DND-41 (cell line): ENCODE measurements at regions not wholly inside any gene's neighbourhood (a gene's known extent, or its start where the extent isn't known, plus 50 kb on each side); places are given as distances from the start of the nearest gene placed in this dataset.
A peak's percentile ranks its signal among the peaks of the same experiment; 100 is the strongest.

Experiments
- ATAC-seq: fragments of 200-7000 bp; cut with Tn5 transposase; 3 replicates; pipeline ENCODE4 v1.9.1; 2021; ENCODE audit warnings: low read depth; ENCODE audit not compliant: insufficient read depth
- DNase-seq: peaks from one replicate; pipeline ENCODE4 v3.0.0-alpha.2; 2020
- H2AFZ ChIP-seq: 2 replicates; pipeline ENCODE4 v1.6.0; 2012; ENCODE audit warnings: low read depth, low read length
- H3K27ac ChIP-seq: 2 replicates; pipeline ENCODE4 v1.5.1; 2012; ENCODE audit warnings: low read length, inconsistent platforms
- H3K27me3 ChIP-seq: fragments of 200-600 bp; sonication (generic); 2 replicates; pipeline ENCODE4 v1.6.0; 2012; ENCODE audit warnings: low read length, mild to moderate bottlenecking, inconsistent platforms; ENCODE audit not compliant: insufficient read depth, poor library complexity
- H3K36me3 ChIP-seq: 2 replicates; pipeline ENCODE4 v1.5.1; 2012; ENCODE audit warnings: low read length, inconsistent platforms; ENCODE audit not compliant: insufficient read depth
- H3K4me1 ChIP-seq: 2 replicates; pipeline ENCODE4 v1.5.1; 2012; ENCODE audit warnings: mild to moderate bottlenecking, low read length; ENCODE audit not compliant: insufficient read depth
- H3K4me2 ChIP-seq: 2 replicates; pipeline ENCODE4 v1.6.0; 2012; ENCODE audit warnings: mild to moderate bottlenecking, moderate library complexity, low read length, inconsistent platforms; ENCODE audit not compliant: insufficient read depth
- H3K4me3 ChIP-seq, 2 experiments: fragments of 200-600 bp in 1 of 2; shearing (Covaris generic) in 1 of 2; 2 replicates each; pipeline ENCODE4 v1.5.1; 2012 to 2016; ENCODE audit warnings: inconsistent platforms in 2 of 2, low read length in 2 of 2, mild to moderate bottlenecking in 2 of 2, low read depth in 1 of 2, moderate library complexity in 1 of 2
- H3K79me2 ChIP-seq: 2 replicates; pipeline ENCODE4 v1.6.0; 2012; ENCODE audit warnings: low read length, inconsistent platforms; ENCODE audit not compliant: insufficient read depth
- H3K9ac ChIP-seq: 2 replicates; pipeline ENCODE4 v1.6.0; 2012; ENCODE audit warnings: low read depth, mild to moderate bottlenecking, inconsistent platforms, low read length, moderate library complexity
- H3K9me3 ChIP-seq: 2 replicates; pipeline ENCODE4 v1.5.1; 2012; ENCODE audit warnings: low read length, moderate library complexity, mild to moderate bottlenecking, inconsistent platforms; ENCODE audit not compliant: insufficient read depth, severe bottlenecking
- H4K20me1 ChIP-seq: 2 replicates; pipeline ENCODE4 v1.6.0; 2012; ENCODE audit warnings: low read length; ENCODE audit not compliant: insufficient read depth
- CTCF ChIP-seq: IDR thresholded peaks from 2 replicates; pipeline ENCODE4 v1.5.1; 2012; ENCODE audit warnings: borderline replicate concordance, low read length, moderate library complexity, mild to moderate bottlenecking; ENCODE audit not compliant: poor library complexity, severe bottlenecking; ENCODE audit errors: extremely low read depth
- EZH2 ChIP-seq: IDR thresholded peaks from 3 replicates; pipeline ENCODE4 v1.6.1; 2012; ENCODE audit warnings: borderline replicate concordance, low read depth, mild to moderate bottlenecking, moderate library complexity, low read length, inconsistent platforms; ENCODE audit not compliant: severe bottlenecking

- Histone ChIP-seq H3K36me3 (no peaks in the 10 kb centered on the region), H2AFZ (0 out of 2 replicates have a peak overlapping the region, but pooled peaks have one; percentile 0), H3K4me3 (no peak overlapping the region), H3K4me1 (peaks cover 35% of the 10 kb centered on the region), H4K20me1 (no peaks in the 10 kb centered on the region), H3K4me2 (no peak overlapping the region), H3K27me3 (no peaks in the 10 kb centered on the region), H3K9ac (no peak overlapping the region), H3K9me3 (no peaks in the 10 kb centered on the region), H3K79me2 (peaks cover 31% of the 10 kb centered on the region), H3K27ac (no peak overlapping the region)
- ATAC-seq, result no peak
- DNase-seq, result no peak
- TF ChIP-seq CTCF (no peak), EZH2 (no peak)
Observed at GRCh38 chr14:89620436-89620835, 203.4 kb upstream of the FOXN3 start.

GRCh38 chr14:89619596-89619995 lies 202.6 kb upstream of the FOXN3 start:
- peak overlapping the region; percentile 99 for H2AFZ ChIP-seq
- peaks cover 44% of the 10 kb centered on the region for H3K4me1 ChIP-seq
- peak overlapping the region; percentile 97 for H3K4me2 ChIP-seq
- H3K27ac ChIP-seq, result peak overlapping the region; percentile 73
- no peaks in the 10 kb centered on the region for H3K27me3 ChIP-seq
- H4K20me1 ChIP-seq, result no peaks in the 10 kb centered on the region
- no peak for TF ChIP-seq EZH2
- TF ChIP-seq CTCF, result no peak
- peaks cover 39% of the 10 kb centered on the region for H3K79me2 ChIP-seq
- no peaks in the 10 kb centered on the region for H3K36me3 ChIP-seq
- no peaks in the 10 kb centered on the region for H3K9me3 ChIP-seq
- ATAC-seq (no peak), DNase-seq (no peak)
- peak overlapping the region; percentile 65 for H3K9ac ChIP-seq
- H3K4me3 ChIP-seq, result peak overlapping the region; percentile 34 to 66; a peak in 3 of 4 replicates

- H3K4me3 ChIP-seq, result peak overlapping the region; percentile 54 to 66
- peak overlapping the region; percentile 65 for H3K9ac ChIP-seq
- peak overlapping the region; percentile 99 for H2AFZ ChIP-seq
- H4K20me1 ChIP-seq, result no peaks in the 10 kb centered on the region
- H3K4me2 ChIP-seq, result peak overlapping the region; percentile 97
- peaks cover 45% of the 10 kb centered on the region for H3K79me2 ChIP-seq
- no peaks in the 10 kb centered on the region for H3K27me3 ChIP-seq
- no peaks in the 10 kb centered on the region for H3K9me3 ChIP-seq
- peak overlapping the region; percentile 73 for H3K27ac ChIP-seq
- DNase-seq (peak; percentile 72), ATAC-seq (peak; percentile 90)
- peaks cover 49% of the 10 kb centered on the region for H3K4me1 ChIP-seq
- TF ChIP-seq CTCF (peak; percentile 15), EZH2 (no peak)
- H3K36me3 ChIP-seq, result no peaks in the 10 kb centered on the region
Observed at GRCh38 chr14:89618811-89619551, 201.9 kb upstream of the FOXN3 start.

GRCh38 chr14:89618330-89618708 lies 201.3 kb upstream of the FOXN3 start:
- H3K79me2 ChIP-seq, result peaks cover 52% of the 10 kb centered on the region
- H3K9me3 ChIP-seq, result no peaks in the 10 kb centered on the region
- peak overlapping the region; percentile 54 to 66 for H3K4me3 ChIP-seq
- H3K4me1 ChIP-seq, result peaks cover 53% of the 10 kb centered on the region
- peak overlapping the region; percentile 97 for H3K4me2 ChIP-seq
- H3K27me3 ChIP-seq, result no peaks in the 10 kb centered on the region
- ATAC-seq (0 out of 3 replicates have a peak, but pooled peaks have one; percentile 8), DNase-seq (no peak)
- H3K27ac ChIP-seq, result peak overlapping the region; percentile 73
- peak overlapping the region; percentile 99 for H2AFZ ChIP-seq
- TF ChIP-seq EZH2, result no peak
- no peak for TF ChIP-seq CTCF
- peak overlapping the region; percentile 65 for H3K9ac ChIP-seq
- no peaks in the 10 kb centered on the region for H3K36me3 ChIP-seq
- no peaks in the 10 kb centered on the region for H4K20me1 ChIP-seq
